ENCODE measurements at regions not wholly inside any gene's neighbourhood (a gene's known extent, or its start where the extent isn't known, plus 50 kb on each side); places are given as distances from the start of the nearest gene placed in this dataset.

DNA sequence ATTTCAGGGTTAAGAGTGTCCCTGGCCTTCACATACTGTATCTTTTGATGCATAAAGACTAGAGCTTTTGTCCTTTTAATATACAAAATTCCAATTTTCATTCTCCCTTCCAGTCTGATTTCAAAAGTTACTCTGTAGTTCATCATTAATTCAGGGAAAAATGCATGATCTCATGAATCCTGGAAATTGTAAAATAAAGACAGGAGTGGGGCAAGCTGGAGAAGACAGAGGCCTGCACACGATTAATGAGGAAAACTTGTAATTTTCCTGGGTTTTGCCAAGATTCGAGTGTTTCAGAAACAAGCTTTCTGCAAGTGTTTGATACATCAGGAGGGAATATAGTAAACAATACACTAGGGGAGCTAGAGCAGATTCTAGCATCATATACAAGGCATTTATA is 947.9 kb downstream of the FAT4 start:
- TF ChIP-seq, protein P1, sequence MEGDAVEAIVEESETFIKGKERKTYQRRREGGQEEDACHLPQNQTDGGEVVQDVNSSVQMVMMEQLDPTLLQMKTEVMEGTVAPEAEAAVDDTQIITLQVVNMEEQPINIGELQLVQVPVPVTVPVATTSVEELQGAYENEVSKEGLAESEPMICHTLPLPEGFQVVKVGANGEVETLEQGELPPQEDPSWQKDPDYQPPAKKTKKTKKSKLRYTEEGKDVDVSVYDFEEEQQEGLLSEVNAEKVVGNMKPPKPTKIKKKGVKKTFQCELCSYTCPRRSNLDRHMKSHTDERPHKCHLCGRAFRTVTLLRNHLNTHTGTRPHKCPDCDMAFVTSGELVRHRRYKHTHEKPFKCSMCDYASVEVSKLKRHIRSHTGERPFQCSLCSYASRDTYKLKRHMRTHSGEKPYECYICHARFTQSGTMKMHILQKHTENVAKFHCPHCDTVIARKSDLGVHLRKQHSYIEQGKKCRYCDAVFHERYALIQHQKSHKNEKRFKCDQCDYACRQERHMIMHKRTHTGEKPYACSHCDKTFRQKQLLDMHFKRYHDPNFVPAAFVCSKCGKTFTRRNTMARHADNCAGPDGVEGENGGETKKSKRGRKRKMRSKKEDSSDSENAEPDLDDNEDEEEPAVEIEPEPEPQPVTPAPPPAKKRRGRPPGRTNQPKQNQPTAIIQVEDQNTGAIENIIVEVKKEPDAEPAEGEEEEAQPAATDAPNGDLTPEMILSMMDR (IDR thresholded peaks at IDR 0.05): no peak
- TF ChIP-seq POLR2A (IDR thresholded peaks at IDR 0.05): no peak
